ENCODE measurements at regions not wholly inside any gene's neighbourhood (a gene's known extent, or its start where the extent isn't known, plus 50 kb on each side); places are given as distances from the start of the nearest gene placed in this dataset.
A peak's percentile ranks its signal among the peaks of the same experiment; 100 is the strongest.
"Not testable (repeated sequence)": the region's sequence is repeated elsewhere in the genome, so short reads cannot be mapped to it uniquely, and the experiment has no call there.

- DNase-seq (ENCODE audit: low spot score), result no peak
Observed at GRCh38 chr12:68507657-68508056, 103.0 kb upstream of the RAP1B start.

DNA sequence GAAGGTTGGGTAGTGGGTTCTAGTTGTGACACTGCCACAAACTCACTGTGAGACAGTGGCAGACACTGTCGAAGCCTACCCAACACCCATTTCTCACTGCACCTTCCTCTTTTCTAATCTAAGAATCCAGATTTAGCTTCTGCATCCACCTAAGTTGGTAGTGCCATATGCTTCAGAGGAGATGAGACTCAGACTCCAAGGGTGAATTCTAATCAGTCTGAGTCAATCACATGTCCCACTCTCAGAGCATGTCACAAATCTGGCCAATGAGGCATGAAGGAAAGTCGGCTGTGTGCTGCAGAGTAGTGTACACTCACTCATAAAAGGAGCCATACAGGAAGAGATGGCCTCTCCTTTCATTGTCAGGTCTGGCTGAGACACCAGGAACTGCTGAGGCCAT, 102.1 kb upstream of the RAP1B start:
- no peak for DNase-seq (ENCODE audit: low spot score)

DNA sequence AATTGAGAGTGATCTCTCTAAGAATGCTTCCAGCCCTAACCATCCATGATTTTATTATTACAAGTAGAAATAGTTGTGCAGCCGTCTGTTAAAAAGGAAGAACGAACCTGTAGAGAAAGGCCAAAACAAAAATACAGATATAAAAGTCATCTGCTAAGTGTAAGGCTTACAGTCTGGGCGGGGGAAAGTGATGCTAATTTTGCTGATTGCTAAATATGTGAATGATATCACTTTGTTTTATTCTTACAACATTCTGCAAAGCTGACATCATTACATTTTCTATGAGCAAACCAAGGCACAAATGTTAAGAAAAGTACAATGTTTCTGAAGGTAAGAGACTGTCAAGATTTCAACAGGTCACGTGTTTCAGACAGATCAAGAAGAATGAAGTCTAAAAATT, 101.5 kb upstream of the RAP1B start:
- DNase-seq (ENCODE audit: low spot score), result no peak

GRCh38 chr12:68510397-68510796, 100.3 kb upstream of the RAP1B start:
- no peak for DNase-seq (ENCODE audit: low spot score)

- no peak for DNase-seq (ENCODE audit: low spot score)
Observed at GRCh38 chr12:68514807-68515411, 95.8 kb upstream of the RAP1B start.

GRCh38 chr12:68515793-68516192, 94.9 kb upstream of the RAP1B start:
- no peak for DNase-seq (ENCODE audit: low spot score)

DNA sequence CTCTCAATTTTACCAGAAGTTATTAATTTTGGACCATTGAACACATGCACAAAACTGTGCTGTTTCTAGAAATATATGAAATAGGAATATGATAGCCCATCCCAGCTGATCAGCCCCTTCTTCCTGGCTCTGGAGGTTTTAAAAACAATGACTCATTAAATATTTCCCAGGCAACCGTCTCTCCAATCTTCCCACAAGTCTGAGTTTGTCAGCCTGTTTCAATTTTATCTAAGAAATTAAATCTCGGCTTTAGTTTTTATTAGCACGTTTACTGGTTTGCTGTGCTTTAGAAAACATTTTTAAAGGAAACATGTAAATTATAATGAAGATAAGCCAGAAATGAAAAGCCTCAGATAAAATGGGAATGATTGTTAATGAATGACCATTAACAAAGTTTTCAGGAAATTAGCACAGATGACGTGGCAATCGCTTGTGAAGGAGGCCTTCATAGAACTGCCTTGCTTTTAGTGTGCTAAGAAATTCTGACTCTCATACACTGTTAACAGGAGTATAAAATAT, 89.3 kb upstream of the RAP1B start:
- DNase-seq (ENCODE audit: low spot score), result no peak

DNA sequence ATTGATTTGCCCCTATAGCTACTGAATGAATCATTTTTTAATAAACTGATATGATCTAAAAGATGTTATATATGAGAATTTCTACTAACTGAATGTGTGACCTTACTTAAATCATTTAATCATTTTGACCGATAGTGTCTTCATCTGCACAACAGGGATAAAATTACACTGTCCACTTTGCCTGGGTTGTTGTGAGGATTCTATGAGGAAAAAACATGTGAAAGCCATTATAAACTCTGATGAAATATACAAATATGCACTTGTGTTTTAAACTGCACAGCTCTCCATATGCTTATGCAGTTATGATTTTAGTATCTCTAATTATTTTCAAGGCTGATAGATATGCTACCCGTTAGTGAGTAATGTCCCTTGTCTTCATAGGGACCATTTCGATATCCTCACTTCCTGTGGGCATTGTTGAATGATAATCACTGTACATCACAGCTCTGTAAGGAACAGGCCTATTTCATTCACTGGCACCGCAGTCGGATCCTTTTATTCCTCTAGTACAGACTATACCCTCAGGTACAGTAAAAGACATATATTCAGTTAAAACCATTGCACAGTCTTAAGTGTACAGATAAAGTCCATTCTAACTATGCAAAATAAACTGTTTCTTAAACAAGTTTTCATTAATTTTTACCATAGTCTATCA, 88.7 kb upstream of the RAP1B start:
- no peak for DNase-seq (ENCODE audit: low spot score)

- DNase-seq (ENCODE audit: low spot score), result no peak
Observed at GRCh38 chr12:68529466-68529865, 81.2 kb upstream of the RAP1B start.

GRCh38 chr12:68529869-68530268, 80.8 kb upstream of the RAP1B start:
- DNase-seq (ENCODE audit: low spot score), result no peak

DNA sequence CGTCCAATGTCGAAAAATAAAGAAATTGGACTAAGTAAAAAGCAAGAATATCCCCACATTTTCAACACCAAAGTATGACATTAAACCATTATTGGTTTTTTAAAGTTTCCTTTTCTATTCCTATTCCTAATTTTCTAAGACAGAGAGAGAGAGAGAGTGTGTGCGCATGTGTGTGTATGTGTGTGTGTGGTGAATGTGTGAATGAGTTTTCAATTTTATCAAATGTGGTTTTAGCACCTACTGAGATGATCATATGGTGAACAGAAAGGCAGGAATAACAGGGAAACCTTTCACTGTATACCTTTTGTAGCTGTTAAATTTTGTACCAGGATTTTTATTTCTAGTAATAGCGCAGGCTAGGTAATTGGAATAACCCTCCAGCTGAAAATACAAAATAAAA, 80.4 kb upstream of the RAP1B start:
- no peak for DNase-seq (ENCODE audit: low spot score)

GRCh38 chr12:68530965-68531364, 79.7 kb upstream of the RAP1B start:
- DNase-seq (ENCODE audit: low spot score), result no peak

DNA sequence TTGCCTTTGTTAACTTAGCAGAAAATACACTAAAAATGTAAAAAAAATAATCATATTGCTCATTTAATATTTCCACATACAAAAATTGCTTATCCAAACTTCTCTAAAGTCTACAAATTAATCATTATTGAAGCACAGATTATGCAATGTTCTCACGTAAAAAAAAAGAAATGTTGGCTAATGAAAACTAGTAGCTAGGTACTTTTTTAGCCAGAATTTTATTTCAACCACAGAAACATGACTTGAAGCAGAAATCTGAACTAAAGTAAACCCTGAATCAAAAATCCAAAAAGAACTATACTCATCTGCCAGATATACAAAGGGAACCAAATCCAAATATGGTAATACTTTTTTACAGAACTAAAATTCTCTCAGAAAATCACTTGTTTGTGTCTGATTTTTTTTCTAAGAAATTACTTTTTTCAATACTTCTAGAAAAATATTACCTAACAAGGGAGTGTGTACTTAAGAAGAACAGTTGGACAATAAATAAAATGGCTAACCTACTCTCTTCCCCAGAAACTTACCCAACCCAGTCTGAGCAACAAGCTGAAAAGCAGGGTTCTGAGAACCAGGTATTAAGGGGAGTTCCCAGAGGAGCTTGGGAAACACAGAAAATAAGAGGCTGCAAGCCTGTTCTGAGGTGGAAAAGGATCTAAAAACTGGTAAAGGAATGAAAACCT, 78.4 kb upstream of the RAP1B start:
- no peak for DNase-seq (ENCODE audit: low spot score)

DNA sequence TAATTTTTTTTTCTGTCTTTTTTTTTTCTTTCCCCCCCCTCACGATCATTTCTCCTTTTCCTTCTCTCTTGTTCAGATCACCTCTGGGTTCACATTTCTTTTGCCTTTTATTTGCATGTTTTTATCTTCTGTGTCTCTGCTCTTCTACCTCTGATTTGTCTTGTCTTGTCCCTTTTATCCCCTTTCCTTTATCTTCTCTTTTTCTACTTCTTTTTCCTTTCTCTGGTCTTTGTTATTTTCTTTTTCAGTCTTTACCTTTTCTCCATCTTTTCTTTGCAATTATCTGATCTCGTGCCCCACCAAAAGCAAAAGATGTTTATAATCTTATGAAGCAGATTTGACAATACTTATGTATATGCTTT, 77.8 kb upstream of the RAP1B start:
- DNase-seq (ENCODE audit: low spot score), result no peak

- DNase-seq (ENCODE audit: low spot score), result no peak
Observed at GRCh38 chr12:68534108-68534507, 76.6 kb upstream of the RAP1B start.

GRCh38 chr12:68536885-68537485, 73.7 kb upstream of the RAP1B start:
- no peak for DNase-seq (ENCODE audit: low spot score)

- DNase-seq (ENCODE audit: low spot score), result no peak
Observed at GRCh38 chr12:68537571-68537970, 73.1 kb upstream of the RAP1B start.

GRCh38 chr12:68538726-68539614, 71.7 kb upstream of the RAP1B start:
- DNase-seq (ENCODE audit: low spot score), result peak; percentile 76

GRCh38 chr12:68539615-68539952, 71.1 kb upstream of the RAP1B start:
- DNase-seq (ENCODE audit: low spot score), result no peak

GRCh38 chr12:68540768-68541167, 69.9 kb upstream of the RAP1B start:
- DNase-seq (ENCODE audit: low spot score), result not testable (repeated sequence)

DNA sequence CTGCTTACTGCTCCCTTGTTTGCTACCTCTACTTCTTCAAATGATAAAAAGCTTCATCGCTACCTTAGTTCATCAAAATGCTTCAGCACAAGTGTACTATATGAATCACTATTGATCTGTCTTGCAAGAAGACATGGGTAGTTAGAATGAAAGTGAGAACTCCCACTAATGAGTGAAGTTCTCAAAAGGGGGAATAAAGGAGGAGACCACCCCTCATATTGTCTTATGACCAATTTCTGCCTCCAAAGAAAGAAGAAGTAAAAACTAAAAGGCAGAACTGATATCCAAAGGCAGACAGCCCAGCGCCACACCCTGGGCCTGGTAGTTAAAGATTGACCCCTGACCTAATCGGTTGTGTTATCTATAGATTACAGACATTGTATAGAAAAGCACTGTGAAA, 63.4 kb upstream of the RAP1B start:
- DNase-seq (ENCODE audit: low spot score), result not testable (repeated sequence)

DNA sequence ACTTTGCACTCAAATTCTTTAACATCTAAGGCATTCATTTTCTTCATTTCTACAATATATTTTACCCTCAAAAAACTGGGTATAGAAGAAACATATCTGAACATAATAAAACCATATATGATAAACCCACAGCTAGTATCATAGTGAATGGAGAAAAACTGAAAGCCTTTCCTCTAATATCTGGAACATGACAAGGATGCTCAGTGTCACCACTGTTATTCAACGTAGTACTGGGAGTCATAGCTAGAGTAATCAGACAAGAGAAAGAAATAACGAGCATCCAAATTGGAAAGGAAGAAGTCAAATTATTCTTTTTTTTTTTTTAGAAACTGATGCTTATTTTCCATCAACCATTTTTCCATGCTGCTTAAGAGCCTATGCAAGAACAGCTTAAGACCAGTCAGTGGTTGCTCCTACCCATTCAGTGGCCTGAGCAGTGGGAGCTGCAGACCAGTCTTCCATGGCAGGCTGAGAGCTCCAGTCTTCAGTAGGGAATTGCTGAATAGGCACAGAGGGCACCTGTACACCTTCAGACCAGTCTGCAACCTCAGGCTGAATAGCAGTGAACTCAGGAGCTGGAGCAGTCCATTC, 58.0 kb upstream of the RAP1B start:
- not testable (repeated sequence) for DNase-seq (ENCODE audit: low spot score)

All from CD4-positive, alpha-beta T cell treated with Interleukin-6 at 100 ng/mL for 8 hours (primary cell).